GM12878 (cell line): ENCODE measurements at regions not wholly inside any gene's neighbourhood (a gene's known extent, or its start where the extent isn't known, plus 50 kb on each side); places are given as distances from the start of the nearest gene placed in this dataset.

Source experiments
- ATAC-seq: fragments of 200-7000 bp; cut with Tn5 transposase; 3 replicates; pipeline ENCODE4 v1.9.1; 2020; ENCODE audit warnings: mild to moderate bottlenecking, moderate library complexity
- BruUV-seq: library from RNA; stranded (reverse); fragments of 400-500 nt; replicated peaks from 2 replicates; lab custom pipeline; 2021; lab: Mats Ljungman, UMichigan
- CTCF ChIA-PET: fragments of 300-600 bp; sonication (Branson Sonifier 250); formaldehyde crosslinking; extraction: SDS; loops from one replicate; lab custom pipeline; 2021; ENCODE audit warnings: inconsistent platforms; lab: Yijun Ruan, JAX
- POLR2A ChIA-PET: fragments of 350-600 bp; formaldehyde crosslinking; extraction: SDS; loops from one replicate; lab custom pipeline; 2021; ENCODE audit warnings: inconsistent platforms; lab: Charles Lee
- RAD21 ChIA-PET: fragments of 300-600 bp; sonication (Branson Sonifier 250); formaldehyde crosslinking; loops from one replicate; lab custom pipeline; 2023; ENCODE audit warnings: antibody characterized with exemption; ENCODE audit not compliant: unreplicated experiment; lab: Charles Lee
- SMC1A ChIA-PET: fragments of 300-600 bp; sonication (Branson Sonifier 250); formaldehyde crosslinking; loops from one replicate; lab custom pipeline; 2023; ENCODE audit not compliant: unreplicated experiment, uncharacterized antibody; lab: Charles Lee
- DNase-seq: peaks from one replicate; pipeline ENCODE4 v3.0.0-alpha.2; 2011; ENCODE audit warnings: low read depth, low spot score
- FAIRE-seq: peaks from 3 replicates; lab custom pipeline; 2011; peaks lifted over from hg19 to GRCh38; lab: Jason Lieb, UNC
- H2AFZ ChIP-seq: 2 replicates; pipeline ENCODE4 v1.6.0; 2011; ENCODE audit warnings: low read depth, low read length, control low read depth; ENCODE audit not compliant: control insufficient read depth
- H3K27ac ChIP-seq: 2 replicates; pipeline ENCODE4 v1.5.1; 2011; ENCODE audit warnings: control low read depth; ENCODE audit not compliant: control insufficient read depth, insufficient read depth
- H3K27me3 ChIP-seq, 2 experiments: replicated peaks in 1 of 2; 2 replicates each; pipeline versions ENCODE4 v1.6.0 to v1.6.1; 2011; ENCODE audit warnings: low read length in 1 of 2; ENCODE audit not compliant: control insufficient read depth in 2 of 2, insufficient read depth in 2 of 2
- H3K36me3 ChIP-seq, 2 experiments: 2 replicates each; pipeline ENCODE4 v1.5.1; 2011; ENCODE audit warnings: low read length in 1 of 2; ENCODE audit not compliant: control insufficient read depth in 2 of 2, insufficient read depth in 2 of 2
- H3K4me1 ChIP-seq: 2 replicates; pipeline ENCODE4 v1.6.1; 2011; ENCODE audit warnings: mild to moderate bottlenecking, low read length, moderate library complexity, mixed read lengths; ENCODE audit not compliant: control insufficient read depth, insufficient read depth
- H3K4me2 ChIP-seq: 2 replicates; pipeline ENCODE4 v1.6.0; 2011; ENCODE audit warnings: control low read depth; ENCODE audit not compliant: control insufficient read depth, insufficient read depth
- H3K4me3 ChIP-seq: fragments of 200-600 bp; sonication (generic); 2 replicates; pipeline ENCODE4 v1.5.1; 2016
- H3K79me2 ChIP-seq: 2 replicates; pipeline ENCODE4 v1.6.0; 2011; ENCODE audit warnings: low read length; ENCODE audit not compliant: control insufficient read depth, insufficient read depth
- H3K9ac ChIP-seq: 2 replicates; pipeline ENCODE4 v1.8.0; 2011; ENCODE audit warnings: low read length, control low read depth, mixed read lengths; ENCODE audit not compliant: control insufficient read depth, insufficient read depth
- H3K9me3 ChIP-seq: replicated peaks from 3 replicates; pipeline ENCODE4 v1.5.1; 2011; ENCODE audit warnings: mild to moderate bottlenecking, low read length; ENCODE audit not compliant: control insufficient read depth, insufficient read depth
- H4K20me1 ChIP-seq: 2 replicates; pipeline ENCODE4 v1.6.0; 2011; ENCODE audit not compliant: control insufficient read depth, insufficient read depth
- ELK1 ChIP-seq: IDR thresholded peaks from 2 replicates; pipeline ENCODE4 v1.6.1; 2012; ENCODE audit warnings: low read depth, low read length, improper control_type of control experiment
- FOXM1 ChIP-seq: IDR thresholded peaks from 2 replicates; pipeline ENCODE4 v1.6.1; 2012; ENCODE audit warnings: low read depth, mild to moderate bottlenecking, inconsistent platforms, low read length, moderate library complexity
- HDGF ChIP-seq: fragments of 450-650 bp; IDR thresholded peaks from 2 replicates; pipeline ENCODE4 v1.6.1; 2016; ENCODE audit warnings: antibody characterized with exemption
- MTA3 ChIP-seq: IDR thresholded peaks from 2 replicates; pipeline ENCODE4 v1.6.1; 2012; ENCODE audit warnings: low read length, inconsistent platforms, borderline replicate concordance
- NKRF ChIP-seq: fragments of 450-650 bp; conservative IDR thresholded peaks from 2 replicates; pipeline ENCODE4 v1.6.1; 2017; ENCODE audit warnings: mild to moderate bottlenecking, moderate library complexity
- NR2C1 ChIP-seq: fragments of 450-650 bp; IDR thresholded peaks from 2 replicates; pipeline ENCODE4 v1.6.1; 2017; ENCODE audit warnings: antibody characterized with exemption, mild to moderate bottlenecking, moderate library complexity
- PBX3 ChIP-seq: IDR thresholded peaks from 2 replicates; pipeline ENCODE4 v1.6.1; 2011; ENCODE audit warnings: mild to moderate bottlenecking, low read depth, low read length, moderate library complexity; ENCODE audit not compliant: insufficient replicate concordance
- RCOR1 ChIP-seq: conservative IDR thresholded peaks from 2 replicates; pipeline ENCODE4 v1.6.1; 2012; ENCODE audit warnings: low read depth, low read length, improper control_type of control experiment
- USF1 ChIP-seq: IDR thresholded peaks from 2 replicates; pipeline ENCODE4 v1.6.1; 2011; ENCODE audit warnings: borderline replicate concordance, low read depth, mild to moderate bottlenecking, moderate library complexity, mixed read lengths, low read length; ENCODE audit not compliant: insufficient read depth; ENCODE audit errors: extremely low read length
- WRNIP1 ChIP-seq: IDR thresholded peaks from 2 replicates; pipeline ENCODE4 v1.6.1; 2011; ENCODE audit warnings: low read depth, low read length, improper control_type of control experiment, borderline replicate concordance
- ZNF217 ChIP-seq: fragments of 450-650 bp; IDR thresholded peaks from 2 replicates; pipeline ENCODE4 v1.6.1; 2017; ENCODE audit warnings: antibody characterized with exemption, mild to moderate bottlenecking
- ZNF384 ChIP-seq: IDR thresholded peaks from 2 replicates; pipeline ENCODE4 v1.6.1; 2012; ENCODE audit warnings: low read depth, mild to moderate bottlenecking, low read length, improper control_type of control experiment, borderline replicate concordance
- ZNF687 ChIP-seq: fragments of 450-650 bp; IDR thresholded peaks from 2 replicates; pipeline ENCODE4 v1.6.1; 2017; ENCODE audit warnings: mild to moderate bottlenecking, moderate library complexity
- WGBS: methylation state at CpG from one replicate; pipeline ENCODE4 v1.1.6; 2016; ENCODE audit warnings: low lambda C conversion rate; ENCODE audit not compliant: insufficient replicate concordance, insufficient coverage; ENCODE audit errors: missing lambda C conversion rate; 5-methylcytosine and 5-hydroxymethylcytosine counted together
- in situ Hi-C: fragments of 300-500 bp; cut with MboI; formaldehyde crosslinking; loops from 9 replicates; pipeline ENCODE4 v1.14.3; 2018; ENCODE audit warnings: mixed read lengths
- intact Hi-C: fragments of 100-400 bp; cut with micrococcal nuclease; formaldehyde crosslinking; loops from one replicate; pipeline ENCODE4 v1.14.2; 2022; ENCODE audit not compliant: unreplicated experiment

- POLR2A ChIA-PET = no interaction called here
- CTCF ChIA-PET = interaction anchor here (1.1 kb wide), 1 partner anchor 10 kb away, joined by 3 read pairs; no protein-coding TSS in a partner anchor
- Histone ChIP-seq H3K4me3 (no peak overlapping the region), H3K27me3 (no peaks in the 10 kb centered on the region), H3K9ac (no peak overlapping the region), H3K27ac (no peak overlapping the region), H3K9me3 (no peaks in the 10 kb centered on the region; the same call in 2 of the 3 replicates), H3K36me3 (no peaks in the 10 kb centered on the region), H3K4me2 (no peak overlapping the region), H3K4me1 (no peaks in the 10 kb centered on the region), H3K79me2 (no peaks in the 10 kb centered on the region), H4K20me1 (no peaks in the 10 kb centered on the region), H2AFZ (no peak overlapping the region)
- 58% methylated on average over 5 of the region's 5 CpGs for WGBS
- intact Hi-C loops (no loop called here), in situ Hi-C loops (no loop called here)
- SMC1A ChIA-PET = no interaction called here
- DNase-seq = no peak
- RAD21 ChIA-PET = no interaction called here
- ATAC-seq = no peak
- no TSS peak for BruUV-seq
- no peak for FAIRE-seq
- TF ChIP-seq FOXM1 = no peak
- TF ChIP-seq NKRF = no peak
- no peak for TF ChIP-seq RCOR1
- no peak for TF ChIP-seq ZNF217
- no peak for TF ChIP-seq USF1
- TF ChIP-seq ZNF384 = no peak
- no peak for TF ChIP-seq PBX3
- no peak for TF ChIP-seq HDGF
- TF ChIP-seq ZNF687 = no peak
- no peak for TF ChIP-seq WRNIP1
- no peak for TF ChIP-seq ELK1
- TF ChIP-seq NR2C1 = no peak
- TF ChIP-seq MTA3 = no peak
These were observed 64.6 kb upstream of the IRX3 start for GRCh38 chr16:54351171-54351570.
